ENCODE measurements at regions not wholly inside any gene's neighbourhood (a gene's known extent, or its start where the extent isn't known, plus 50 kb on each side); places are given as distances from the start of the nearest gene placed in this dataset.

DNA sequence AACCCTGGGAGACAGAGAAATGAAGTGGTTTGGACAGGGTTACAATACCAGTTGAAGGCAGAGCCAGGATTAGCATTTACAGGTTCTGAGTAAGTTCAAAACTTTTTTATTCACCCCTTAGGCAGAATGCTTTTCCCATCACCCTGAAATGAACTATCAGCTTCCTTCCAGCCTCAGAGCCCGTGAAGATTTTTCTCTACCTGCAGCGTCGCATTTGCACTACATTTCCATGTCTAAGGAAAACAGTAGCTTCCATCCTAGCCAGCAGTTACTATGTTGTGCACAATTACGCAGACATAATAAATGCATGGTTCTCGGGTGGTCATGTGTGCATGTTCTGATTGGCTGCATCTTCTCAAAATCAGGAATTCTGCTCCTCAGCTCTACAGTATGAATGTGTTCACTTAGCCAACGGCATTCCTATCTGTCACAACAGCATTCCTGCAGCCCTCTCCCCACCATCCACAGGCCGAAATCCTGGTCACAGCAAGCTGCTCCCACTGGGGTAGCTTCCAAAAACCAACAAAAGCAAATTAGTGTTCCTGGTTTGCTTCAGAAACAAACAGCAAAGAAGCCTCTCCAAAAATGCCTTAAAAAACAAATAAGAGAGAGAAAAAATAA is 510.8 kb upstream of the SEMA6D start:
- TF ChIP-seq, protein P1, sequence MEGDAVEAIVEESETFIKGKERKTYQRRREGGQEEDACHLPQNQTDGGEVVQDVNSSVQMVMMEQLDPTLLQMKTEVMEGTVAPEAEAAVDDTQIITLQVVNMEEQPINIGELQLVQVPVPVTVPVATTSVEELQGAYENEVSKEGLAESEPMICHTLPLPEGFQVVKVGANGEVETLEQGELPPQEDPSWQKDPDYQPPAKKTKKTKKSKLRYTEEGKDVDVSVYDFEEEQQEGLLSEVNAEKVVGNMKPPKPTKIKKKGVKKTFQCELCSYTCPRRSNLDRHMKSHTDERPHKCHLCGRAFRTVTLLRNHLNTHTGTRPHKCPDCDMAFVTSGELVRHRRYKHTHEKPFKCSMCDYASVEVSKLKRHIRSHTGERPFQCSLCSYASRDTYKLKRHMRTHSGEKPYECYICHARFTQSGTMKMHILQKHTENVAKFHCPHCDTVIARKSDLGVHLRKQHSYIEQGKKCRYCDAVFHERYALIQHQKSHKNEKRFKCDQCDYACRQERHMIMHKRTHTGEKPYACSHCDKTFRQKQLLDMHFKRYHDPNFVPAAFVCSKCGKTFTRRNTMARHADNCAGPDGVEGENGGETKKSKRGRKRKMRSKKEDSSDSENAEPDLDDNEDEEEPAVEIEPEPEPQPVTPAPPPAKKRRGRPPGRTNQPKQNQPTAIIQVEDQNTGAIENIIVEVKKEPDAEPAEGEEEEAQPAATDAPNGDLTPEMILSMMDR (IDR thresholded peaks at IDR 0.05; ENCODE audit: low read depth, low read length): no peak
- no peak overlapping the region for H3K4me3 ChIP-seq (ENCODE audit: low read depth, low read length)

DNA sequence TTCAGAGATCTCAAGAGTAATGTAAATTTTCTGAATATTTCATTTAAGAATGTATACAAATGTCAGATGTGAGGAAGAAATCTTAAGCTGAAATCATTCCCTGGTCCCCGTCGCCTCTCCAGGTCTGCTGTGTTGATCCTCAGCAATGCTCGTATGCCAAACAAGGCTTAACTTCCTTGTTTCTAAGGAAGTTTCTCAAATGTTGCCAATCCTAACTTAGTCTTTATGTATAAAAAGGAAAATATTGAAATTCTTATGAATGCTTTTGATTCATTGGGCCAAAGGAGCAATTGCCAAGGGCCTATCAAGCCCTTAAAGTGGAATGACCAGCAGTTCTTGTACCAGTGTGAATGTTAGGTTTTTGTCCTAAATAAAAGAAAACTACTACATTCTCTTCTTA is 507.7 kb upstream of the SEMA6D start:
- H3K4me3 ChIP-seq (ENCODE audit: low read depth, low read length): no peak overlapping the region
- TF ChIP-seq, protein P1 (IDR thresholded peaks at IDR 0.05; ENCODE audit: low read depth, low read length): no peak

DNA sequence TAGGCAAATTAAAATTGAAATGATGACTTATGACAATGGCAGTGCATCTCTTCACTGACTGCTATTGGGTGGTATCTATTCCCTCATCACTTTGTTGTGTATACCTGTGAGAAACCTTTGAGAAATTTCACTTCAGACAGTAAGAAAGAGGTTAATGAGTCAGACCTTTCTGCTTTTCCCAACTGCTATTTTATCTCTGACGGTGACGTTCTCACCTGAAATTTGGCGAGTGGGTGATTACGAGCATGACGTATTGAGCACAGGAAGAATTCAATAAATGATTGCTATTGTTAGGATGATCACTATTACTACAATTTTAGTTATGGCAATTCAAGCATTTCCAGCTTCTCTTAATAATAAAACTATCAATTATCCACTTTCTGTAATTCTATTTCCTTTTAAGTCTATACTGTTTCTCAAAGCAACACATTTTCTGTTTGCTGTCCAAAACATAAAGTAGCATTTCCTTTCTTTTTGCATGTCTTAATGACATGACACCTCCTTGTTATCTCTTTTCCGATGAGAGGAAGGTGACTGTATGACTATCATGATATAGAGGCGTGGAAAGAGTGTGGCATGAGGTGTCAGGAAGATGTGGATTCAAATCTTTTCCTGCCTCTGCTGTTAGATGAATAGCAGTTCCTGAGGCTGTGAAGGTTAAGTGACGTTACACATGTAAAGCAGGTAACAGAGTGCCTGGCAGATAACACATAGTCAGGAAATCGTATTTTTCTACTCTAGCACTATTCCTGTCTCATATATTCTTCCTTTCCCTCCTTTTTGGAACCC is 504.9 kb upstream of the SEMA6D start:
- no peak overlapping the region for H3K4me3 ChIP-seq (ENCODE audit: low read depth, low read length)
- TF ChIP-seq, protein P1 (IDR thresholded peaks at IDR 0.05; ENCODE audit: low read depth, low read length): no peak

DNA sequence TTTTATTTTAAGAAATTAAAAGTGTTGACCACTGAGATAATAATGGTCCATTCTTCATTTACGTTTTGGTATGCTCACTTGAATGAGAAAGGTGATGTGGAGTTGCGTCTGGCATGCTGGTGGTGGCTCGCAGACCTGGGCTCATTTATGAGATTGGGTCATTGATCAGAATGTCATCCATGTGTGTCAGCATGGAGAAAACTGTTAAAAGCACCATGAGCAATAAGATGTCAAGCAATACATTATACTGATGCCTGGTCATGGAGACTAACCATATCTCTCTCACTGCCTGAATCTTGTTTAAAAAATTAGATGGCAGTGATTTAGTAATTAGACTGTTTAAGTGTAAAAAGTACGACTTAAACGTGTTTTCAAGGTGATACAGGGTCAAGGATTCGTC is 503.4 kb upstream of the SEMA6D start:
- no peak overlapping the region for H3K4me3 ChIP-seq (ENCODE audit: low read depth, low read length)
- TF ChIP-seq, protein P1 (IDR thresholded peaks at IDR 0.05; ENCODE audit: low read depth, low read length): no peak

DNA sequence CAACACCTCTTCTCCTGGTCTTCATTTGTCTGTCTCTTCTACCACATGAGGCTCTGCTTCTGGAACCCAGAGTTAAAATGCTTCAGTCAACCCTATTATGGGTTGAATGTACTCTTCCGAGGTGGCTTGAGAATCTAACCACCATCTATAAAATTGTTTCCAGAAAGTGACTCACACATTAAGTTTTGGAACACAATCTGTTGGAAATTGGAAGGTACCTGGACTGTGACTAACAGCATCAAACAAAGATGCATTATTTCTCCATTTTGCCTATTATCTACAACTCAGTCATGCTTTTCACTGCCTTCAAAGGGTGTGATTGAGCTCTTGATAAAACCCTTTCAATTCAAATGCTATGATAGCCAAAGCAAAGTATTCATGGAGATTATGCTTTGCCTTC is 499.0 kb upstream of the SEMA6D start:
- TF ChIP-seq, protein P1 (IDR thresholded peaks at IDR 0.05; ENCODE audit: low read depth, low read length): no peak
- H3K4me3 ChIP-seq (ENCODE audit: low read depth, low read length): no peak overlapping the region

DNA sequence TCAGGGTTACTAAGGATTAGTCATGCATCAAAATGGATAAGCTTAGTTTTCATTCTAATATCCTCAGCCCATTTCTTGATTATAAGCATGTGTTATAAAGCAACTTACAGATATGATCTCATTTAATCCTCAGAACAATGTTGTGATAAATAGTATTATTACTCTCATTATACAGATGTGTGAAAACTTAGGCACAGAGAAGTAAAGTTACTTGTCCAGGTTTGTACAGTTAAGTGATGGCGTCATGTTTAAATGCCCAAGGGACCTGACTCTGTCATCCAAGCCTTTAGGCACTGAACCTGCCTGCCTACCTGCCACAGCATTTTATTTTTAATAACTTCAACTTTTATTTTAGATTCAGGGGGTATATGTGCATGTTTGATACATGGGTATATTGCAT is 472.9 kb upstream of the SEMA6D start:
- H3K4me3 ChIP-seq (ENCODE audit: low read depth, low read length): no peak overlapping the region
- TF ChIP-seq, protein P1 (IDR thresholded peaks at IDR 0.05; ENCODE audit: low read depth, low read length): no peak

DNA sequence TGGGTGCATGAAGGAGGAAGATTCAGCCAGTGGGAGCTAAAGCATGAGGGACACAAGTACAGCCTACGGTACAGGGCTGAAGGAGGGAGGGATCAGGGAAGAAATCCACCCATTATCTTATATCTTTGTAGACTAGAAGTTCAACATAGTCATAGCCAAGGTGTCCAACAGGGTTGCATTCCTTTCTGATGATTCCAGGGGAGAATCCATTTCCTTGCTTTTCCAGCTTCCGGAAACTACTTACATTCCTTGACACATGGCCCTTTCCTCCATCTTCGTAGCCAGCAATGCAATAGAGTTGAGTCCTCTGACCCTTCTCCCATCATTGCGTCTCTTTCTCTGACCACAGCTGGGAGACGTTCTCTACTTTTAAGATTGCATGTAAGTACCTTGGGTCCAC is 471.0 kb upstream of the SEMA6D start:
- H3K4me3 ChIP-seq (ENCODE audit: low read depth, low read length): no peak overlapping the region
- TF ChIP-seq, protein P1 (IDR thresholded peaks at IDR 0.05; ENCODE audit: low read depth, low read length): no peak

Measured in WI38 (cell line).